WERI-Rb-1 (cell line): ENCODE measurements at regions not wholly inside any gene's neighbourhood (a gene's known extent, or its start where the extent isn't known, plus 50 kb on each side); places are given as distances from the start of the nearest gene placed in this dataset.

Experiments
- DNase-seq: peaks from one replicate; pipeline ENCODE4 v3.0.0-alpha.2; 2020
- H3K27ac ChIP-seq: fragments of 250-450 bp; sonication (Bioruptor Pico); 2 replicates; pipeline ENCODE4 v1.5.1; 2020; ENCODE audit warnings: mild to moderate bottlenecking, moderate library complexity
- H3K27me3 ChIP-seq: fragments of 250-450 bp; sonication (Bioruptor Pico); 2 replicates; pipeline ENCODE4 v1.5.1; 2021; ENCODE audit warnings: mild to moderate bottlenecking, low read depth, moderate library complexity; ENCODE audit not compliant: insufficient read depth, severe bottlenecking
- H3K36me3 ChIP-seq: fragments of 250-450 bp; sonication (Bioruptor Pico); 2 replicates; pipeline ENCODE4 v1.5.1; 2020; ENCODE audit warnings: mild to moderate bottlenecking, moderate library complexity
- H3K4me3 ChIP-seq: 2 replicates; pipeline ENCODE4 v1.5.1; 2011; ENCODE audit warnings: low read depth, mild to moderate bottlenecking, control low read depth, low read length
- H3K9me3 ChIP-seq: fragments of 250-450 bp; sonication (Bioruptor Pico); 2 replicates; pipeline ENCODE4 v1.5.1; 2021; ENCODE audit warnings: mild to moderate bottlenecking, moderate library complexity; ENCODE audit not compliant: severe bottlenecking
- CTCF ChIP-seq: IDR thresholded peaks from 2 replicates; pipeline ENCODE4 v1.5.1; 2011; ENCODE audit warnings: low read depth, mild to moderate bottlenecking, control low read depth, inconsistent platforms, low read length

GRCh38 chr7:114364151-114364550, 50.5 kb upstream of the FOXP2 start:
- H3K9me3 ChIP-seq = no peaks in the 10 kb centered on the region
- DNase-seq = no peak
- H3K27me3 ChIP-seq = no peaks in the 10 kb centered on the region
- TF ChIP-seq CTCF = no peak
- no peaks in the 10 kb centered on the region for H3K36me3 ChIP-seq
- no peak overlapping the region for H3K4me3 ChIP-seq
- H3K27ac ChIP-seq = no peak overlapping the region

GRCh38 chr7:114363292-114363691, 51.3 kb upstream of the FOXP2 start:
- no peak for TF ChIP-seq CTCF

GRCh38 chr7:114358911-114359310, 55.7 kb upstream of the FOXP2 start:
- Histone ChIP-seq H3K4me3 (no peak overlapping the region), H3K27me3 (no peaks in the 10 kb centered on the region), H3K36me3 (no peaks in the 10 kb centered on the region), H3K27ac (no peak overlapping the region), H3K9me3 (no peaks in the 10 kb centered on the region)
- no peak for DNase-seq
- TF ChIP-seq CTCF = no peak

More at GRCh38 chr7:114363292-114363691, 51.3 kb upstream of the FOXP2 start:
- Histone ChIP-seq H3K27me3 (no peaks in the 10 kb centered on the region), H3K27ac (no peak overlapping the region), H3K9me3 (no peaks in the 10 kb centered on the region), H3K36me3 (no peaks in the 10 kb centered on the region), H3K4me3 (no peak overlapping the region)
- DNase-seq = no peak

GRCh38 chr7:114356133-114356532, 58.5 kb upstream of the FOXP2 start:
- DNase-seq = no peak
- no peaks in the 10 kb centered on the region for H3K9me3 ChIP-seq
- no peaks in the 10 kb centered on the region for H3K36me3 ChIP-seq
- no peak overlapping the region for H3K4me3 ChIP-seq
- H3K27me3 ChIP-seq = no peaks in the 10 kb centered on the region
- no peak for TF ChIP-seq CTCF
- H3K27ac ChIP-seq = no peak overlapping the region

- Histone ChIP-seq H3K36me3 (no peaks in the 10 kb centered on the region), H3K27me3 (no peaks in the 10 kb centered on the region), H3K27ac (no peak overlapping the region), H3K4me3 (no peak overlapping the region), H3K9me3 (no peaks in the 10 kb centered on the region)
- DNase-seq = no peak
- TF ChIP-seq CTCF = no peak
Observed at GRCh38 chr7:114354306-114354705, 60.3 kb upstream of the FOXP2 start.

DNA sequence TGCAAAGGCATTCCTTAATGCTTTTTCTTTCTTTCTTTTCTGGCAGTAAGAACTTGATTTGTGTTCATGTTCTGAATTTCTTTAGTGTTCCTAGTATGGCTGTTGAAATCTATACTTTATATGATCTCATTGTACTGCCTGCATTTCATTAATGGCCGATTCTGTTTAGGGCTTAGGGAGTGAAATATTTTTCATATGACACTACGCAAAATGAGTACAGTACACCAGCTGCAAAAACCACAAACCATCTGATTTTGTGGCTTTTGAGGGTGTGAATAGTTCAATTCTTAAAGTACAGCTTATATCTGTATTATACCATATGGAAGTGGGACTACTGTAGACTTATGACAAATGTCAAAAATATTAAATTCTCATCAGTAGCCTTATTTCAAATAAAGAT, 69.1 kb upstream of the FOXP2 start:
- Histone ChIP-seq H3K9me3 (no peaks in the 10 kb centered on the region), H3K27ac (no peak overlapping the region), H3K36me3 (no peaks in the 10 kb centered on the region), H3K27me3 (no peaks in the 10 kb centered on the region), H3K4me3 (no peak overlapping the region)
- no peak for DNase-seq
- no peak for TF ChIP-seq CTCF
